ENCODE measurements at regions not wholly inside any gene's neighbourhood (a gene's known extent, or its start where the extent isn't known, plus 50 kb on each side); places are given as distances from the start of the nearest gene placed in this dataset.

GRCh38 chr6:151701911-151702562, 105.4 kb upstream of the ESR1 start:
- no peak for DNase-seq (ENCODE audit: low read depth in 2 of 2)

- DNase-seq (ENCODE audit: low read depth in 2 of 2): no peak
Observed at GRCh38 chr6:151702851-151703658, 104.4 kb upstream of the ESR1 start.

- DNase-seq (ENCODE audit: low read depth in 2 of 2): no peak
Observed at GRCh38 chr6:151704383-151704782, 103.1 kb upstream of the ESR1 start.

DNA sequence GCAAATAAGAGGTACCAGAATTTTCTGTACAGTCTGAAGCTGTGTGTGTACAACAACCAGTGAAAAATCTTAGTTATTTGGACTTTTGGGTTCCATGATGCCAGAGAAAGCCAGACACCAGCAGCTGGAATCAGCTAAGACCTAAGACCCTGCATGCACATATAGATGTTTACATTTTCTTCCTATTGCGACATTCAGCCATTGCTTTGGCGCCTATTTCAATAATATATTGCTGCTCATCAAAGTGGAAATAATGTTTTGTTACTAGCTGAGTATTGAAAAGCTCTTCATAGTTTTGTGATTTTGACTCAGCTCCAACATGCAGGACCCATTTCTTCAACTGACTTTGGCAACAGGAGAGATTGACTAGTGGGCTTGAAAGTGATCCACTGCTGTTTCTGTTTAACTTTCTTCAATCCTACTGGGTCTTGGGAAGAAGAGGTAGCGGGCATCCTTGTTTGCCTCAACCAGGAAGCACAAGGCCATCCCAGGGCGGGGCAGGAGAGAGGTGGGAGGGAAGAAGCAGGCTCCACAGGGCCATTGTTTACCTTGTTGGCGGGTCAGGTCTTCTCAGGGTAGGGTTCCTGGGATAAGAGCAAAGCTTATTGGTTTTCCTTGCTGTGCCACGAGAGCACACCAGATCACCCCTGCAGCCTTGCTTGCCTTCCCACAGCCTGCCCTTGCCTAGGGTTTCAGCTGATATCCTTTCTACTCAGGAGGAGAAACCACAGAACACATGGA, 101.3 kb upstream of the ESR1 start:
- DNase-seq (ENCODE audit: low read depth in 2 of 2): no peak

DNA sequence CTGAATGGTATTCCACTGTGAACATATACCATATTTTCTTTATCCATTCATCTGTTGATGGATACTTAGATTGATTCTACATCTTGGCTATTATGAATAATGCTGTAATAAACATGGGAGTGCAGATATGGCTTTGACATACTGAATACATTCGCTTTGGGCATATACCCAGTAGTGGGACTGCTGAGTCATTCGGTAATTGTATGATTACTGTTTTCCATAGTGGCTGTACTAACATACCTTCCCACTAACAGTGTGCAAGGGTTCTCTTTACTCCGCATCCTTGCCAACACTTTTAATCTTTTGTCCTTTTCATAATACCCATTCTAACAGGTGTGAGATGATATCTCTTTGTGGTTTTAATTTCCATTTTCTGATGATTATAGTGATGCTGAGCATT, 98.2 kb upstream of the ESR1 start:
- no peak for DNase-seq (ENCODE audit: low read depth in 2 of 2)

DNA sequence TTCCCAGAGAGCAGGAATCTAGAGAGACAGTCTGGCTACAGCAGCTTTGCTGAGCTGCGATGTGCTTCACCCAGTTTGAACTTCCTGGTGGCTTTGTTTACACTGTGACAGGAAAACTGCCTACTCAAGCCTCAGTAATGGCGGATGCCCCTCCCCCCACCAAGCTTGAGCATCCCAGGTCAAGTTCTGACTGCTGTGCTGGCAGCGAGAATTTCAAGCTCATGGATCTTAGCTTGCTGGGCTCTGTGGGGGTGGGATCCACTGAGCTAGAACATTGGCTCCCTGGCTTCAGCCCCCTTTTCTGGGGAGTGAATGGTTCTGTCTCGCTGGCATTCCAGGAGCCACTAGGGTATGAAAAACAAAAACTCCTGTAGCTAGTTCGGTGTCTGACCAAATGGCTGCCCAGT, 91.0 kb upstream of the ESR1 start:
- DNase-seq (ENCODE audit: low read depth in 2 of 2): no peak

- no peak for DNase-seq (ENCODE audit: low read depth in 2 of 2)
Observed at GRCh38 chr6:151719070-151719469, 88.4 kb upstream of the ESR1 start.

- DNase-seq (ENCODE audit: low read depth in 2 of 2): no peak
Observed at GRCh38 chr6:151721146-151721545, 86.3 kb upstream of the ESR1 start.

- no peak for DNase-seq (ENCODE audit: low read depth in 2 of 2)
Observed at GRCh38 chr6:151721671-151722070, 85.8 kb upstream of the ESR1 start.

DNA sequence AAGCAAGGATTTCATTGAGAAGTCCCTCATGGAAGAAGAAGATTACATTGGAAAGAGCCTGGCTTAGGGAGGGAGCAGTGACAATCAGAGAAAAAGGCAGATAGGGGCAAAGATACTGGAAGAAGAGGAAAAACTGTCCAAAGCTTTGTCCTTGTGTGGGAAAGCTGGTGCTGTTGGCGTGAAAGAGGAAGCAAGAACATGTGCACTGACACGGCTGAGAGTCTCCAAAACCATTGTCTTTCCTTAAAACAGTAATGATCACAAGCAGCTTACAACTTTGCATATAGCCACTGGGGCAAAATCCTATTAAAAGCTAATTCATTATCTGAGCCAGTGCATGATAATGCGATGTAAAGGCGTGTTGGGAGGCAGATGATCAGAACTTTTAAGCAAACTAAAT, 85.1 kb upstream of the ESR1 start:
- DNase-seq (ENCODE audit: low read depth in 2 of 2): no peak

- DNase-seq (ENCODE audit: low read depth in 2 of 2): no peak
Observed at GRCh38 chr6:151723152-151723551, 84.3 kb upstream of the ESR1 start.

- DNase-seq (ENCODE audit: low read depth in 2 of 2): no peak
Observed at GRCh38 chr6:151729829-151730495, 77.5 kb upstream of the ESR1 start.

- no peak for DNase-seq (ENCODE audit: low read depth in 2 of 2)
Observed at GRCh38 chr6:151730496-151730870, 77.0 kb upstream of the ESR1 start.

- no peak for DNase-seq (ENCODE audit: low read depth in 2 of 2)
Observed at GRCh38 chr6:151731313-151731712, 76.2 kb upstream of the ESR1 start.

GRCh38 chr6:151733680-151734320, 73.7 kb upstream of the ESR1 start:
- no peak for DNase-seq (ENCODE audit: low read depth in 2 of 2)

GRCh38 chr6:151738267-151738666, 69.2 kb upstream of the ESR1 start:
- DNase-seq (ENCODE audit: low read depth in 2 of 2): no peak

DNA sequence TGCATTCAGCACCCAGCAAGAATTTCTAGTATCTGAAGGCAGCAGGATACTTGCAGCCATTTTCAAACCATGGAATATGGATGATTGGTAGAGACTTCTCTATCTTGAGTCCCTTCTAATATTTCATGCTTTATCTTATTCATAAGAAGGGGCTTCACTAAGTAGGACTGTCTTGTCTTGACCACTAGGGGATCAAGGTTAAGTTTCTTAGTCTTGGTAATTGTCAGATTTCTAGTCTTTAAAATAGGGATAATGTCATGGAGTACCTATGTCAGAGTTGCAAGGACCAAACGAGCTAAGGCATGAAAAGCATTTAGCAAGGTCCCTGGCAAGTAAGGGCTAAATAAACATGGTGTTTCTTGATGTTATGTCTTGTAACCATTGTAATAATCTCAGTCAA, 68.5 kb upstream of the ESR1 start:
- DNase-seq (ENCODE audit: low read depth in 2 of 2): no peak

DNA sequence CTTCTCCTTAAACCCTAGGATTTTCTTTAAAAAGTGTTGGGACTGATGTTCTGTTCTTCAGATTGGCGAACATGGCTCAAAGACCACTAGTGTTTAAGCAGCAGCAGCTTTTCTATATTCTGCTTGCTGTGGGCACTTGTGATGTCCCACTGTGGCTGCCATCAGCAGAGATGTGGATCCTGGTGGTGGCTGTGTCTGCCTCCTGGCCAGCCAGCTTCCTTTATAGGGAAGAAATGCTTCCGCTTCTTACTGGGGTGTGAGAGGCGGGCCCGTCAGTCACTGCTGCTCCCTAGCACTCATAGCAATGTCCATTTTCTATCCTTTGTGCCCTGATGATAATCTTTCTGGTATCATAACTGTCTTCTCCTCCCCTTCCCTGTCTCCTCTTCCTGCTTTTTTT, 66.7 kb upstream of the ESR1 start:
- no peak for DNase-seq (ENCODE audit: low read depth in 2 of 2)

- no peak for DNase-seq (ENCODE audit: low read depth in 2 of 2)
Observed at GRCh38 chr6:151747896-151748295, 59.6 kb upstream of the ESR1 start.

- no peak for DNase-seq (ENCODE audit: low read depth in 2 of 2)
Observed at GRCh38 chr6:151749341-151749740, 58.1 kb upstream of the ESR1 start.

- DNase-seq (ENCODE audit: low read depth in 2 of 2): no peak
Observed at GRCh38 chr6:151753581-151753980, 53.9 kb upstream of the ESR1 start.

- no peak for DNase-seq (ENCODE audit: low read depth in 2 of 2)
Observed at GRCh38 chr6:151757506-151757955, 50.0 kb upstream of the ESR1 start.
